ENCODE measurements at regions not wholly inside any gene's neighbourhood (a gene's known extent, or its start where the extent isn't known, plus 50 kb on each side); places are given as distances from the start of the nearest gene placed in this dataset.

DNA sequence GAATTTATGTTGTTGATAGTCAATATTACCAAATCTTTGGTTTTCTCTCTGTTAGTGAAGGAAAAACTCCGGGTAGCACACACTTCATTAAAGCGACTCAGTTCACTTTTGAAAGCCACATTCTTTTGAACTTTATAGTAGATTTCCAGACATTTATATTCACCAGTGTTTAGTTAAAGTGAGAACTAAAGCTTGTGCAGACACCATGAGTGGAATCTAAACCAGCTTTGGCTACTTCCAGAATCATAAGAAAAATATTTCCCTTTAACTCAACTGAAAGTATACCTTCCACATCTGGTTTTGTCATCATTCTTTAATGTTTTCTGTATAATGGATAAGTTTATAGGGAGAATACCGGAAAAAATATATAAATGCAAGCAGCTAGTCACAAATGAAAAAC lies 92.1 kb upstream of the COL21A1 start:
- no peaks in the 10 kb centered on the region; the same call in 2 of the 3 replicates for H3K9me3 Mint-ChIP-seq

More for the DNA sequence above, 92.1 kb upstream of the COL21A1 start:
- Histone ChIP-seq H2AFZ (no peak overlapping the region), H4K20me1 (replicated peaks; ENCODE audit: insufficient read depth) (no peaks in the 10 kb centered on the region), H3K4me2 (no peak overlapping the region), H3K9me2 (ENCODE audit: insufficient read depth) (no peaks in the 10 kb centered on the region), H3K36me3 (ENCODE audit: insufficient read depth) (no peaks in the 10 kb centered on the region), H3K27ac (ENCODE audit: low read depth) (no peak overlapping the region), H3K79me2 (replicated peaks; ENCODE audit: insufficient read depth) (no peaks in the 10 kb centered on the region), H3F3A (replicated peaks; ENCODE audit: low read depth) (no peaks in the 10 kb centered on the region), H3K4me3 (no peak overlapping the region), H3K4me1 (ENCODE audit: insufficient read depth) (no peaks in the 10 kb centered on the region), H3K27me3 (ENCODE audit: insufficient read depth) (no peaks in the 10 kb centered on the region)
- TF ChIP-seq, protein P1, sequence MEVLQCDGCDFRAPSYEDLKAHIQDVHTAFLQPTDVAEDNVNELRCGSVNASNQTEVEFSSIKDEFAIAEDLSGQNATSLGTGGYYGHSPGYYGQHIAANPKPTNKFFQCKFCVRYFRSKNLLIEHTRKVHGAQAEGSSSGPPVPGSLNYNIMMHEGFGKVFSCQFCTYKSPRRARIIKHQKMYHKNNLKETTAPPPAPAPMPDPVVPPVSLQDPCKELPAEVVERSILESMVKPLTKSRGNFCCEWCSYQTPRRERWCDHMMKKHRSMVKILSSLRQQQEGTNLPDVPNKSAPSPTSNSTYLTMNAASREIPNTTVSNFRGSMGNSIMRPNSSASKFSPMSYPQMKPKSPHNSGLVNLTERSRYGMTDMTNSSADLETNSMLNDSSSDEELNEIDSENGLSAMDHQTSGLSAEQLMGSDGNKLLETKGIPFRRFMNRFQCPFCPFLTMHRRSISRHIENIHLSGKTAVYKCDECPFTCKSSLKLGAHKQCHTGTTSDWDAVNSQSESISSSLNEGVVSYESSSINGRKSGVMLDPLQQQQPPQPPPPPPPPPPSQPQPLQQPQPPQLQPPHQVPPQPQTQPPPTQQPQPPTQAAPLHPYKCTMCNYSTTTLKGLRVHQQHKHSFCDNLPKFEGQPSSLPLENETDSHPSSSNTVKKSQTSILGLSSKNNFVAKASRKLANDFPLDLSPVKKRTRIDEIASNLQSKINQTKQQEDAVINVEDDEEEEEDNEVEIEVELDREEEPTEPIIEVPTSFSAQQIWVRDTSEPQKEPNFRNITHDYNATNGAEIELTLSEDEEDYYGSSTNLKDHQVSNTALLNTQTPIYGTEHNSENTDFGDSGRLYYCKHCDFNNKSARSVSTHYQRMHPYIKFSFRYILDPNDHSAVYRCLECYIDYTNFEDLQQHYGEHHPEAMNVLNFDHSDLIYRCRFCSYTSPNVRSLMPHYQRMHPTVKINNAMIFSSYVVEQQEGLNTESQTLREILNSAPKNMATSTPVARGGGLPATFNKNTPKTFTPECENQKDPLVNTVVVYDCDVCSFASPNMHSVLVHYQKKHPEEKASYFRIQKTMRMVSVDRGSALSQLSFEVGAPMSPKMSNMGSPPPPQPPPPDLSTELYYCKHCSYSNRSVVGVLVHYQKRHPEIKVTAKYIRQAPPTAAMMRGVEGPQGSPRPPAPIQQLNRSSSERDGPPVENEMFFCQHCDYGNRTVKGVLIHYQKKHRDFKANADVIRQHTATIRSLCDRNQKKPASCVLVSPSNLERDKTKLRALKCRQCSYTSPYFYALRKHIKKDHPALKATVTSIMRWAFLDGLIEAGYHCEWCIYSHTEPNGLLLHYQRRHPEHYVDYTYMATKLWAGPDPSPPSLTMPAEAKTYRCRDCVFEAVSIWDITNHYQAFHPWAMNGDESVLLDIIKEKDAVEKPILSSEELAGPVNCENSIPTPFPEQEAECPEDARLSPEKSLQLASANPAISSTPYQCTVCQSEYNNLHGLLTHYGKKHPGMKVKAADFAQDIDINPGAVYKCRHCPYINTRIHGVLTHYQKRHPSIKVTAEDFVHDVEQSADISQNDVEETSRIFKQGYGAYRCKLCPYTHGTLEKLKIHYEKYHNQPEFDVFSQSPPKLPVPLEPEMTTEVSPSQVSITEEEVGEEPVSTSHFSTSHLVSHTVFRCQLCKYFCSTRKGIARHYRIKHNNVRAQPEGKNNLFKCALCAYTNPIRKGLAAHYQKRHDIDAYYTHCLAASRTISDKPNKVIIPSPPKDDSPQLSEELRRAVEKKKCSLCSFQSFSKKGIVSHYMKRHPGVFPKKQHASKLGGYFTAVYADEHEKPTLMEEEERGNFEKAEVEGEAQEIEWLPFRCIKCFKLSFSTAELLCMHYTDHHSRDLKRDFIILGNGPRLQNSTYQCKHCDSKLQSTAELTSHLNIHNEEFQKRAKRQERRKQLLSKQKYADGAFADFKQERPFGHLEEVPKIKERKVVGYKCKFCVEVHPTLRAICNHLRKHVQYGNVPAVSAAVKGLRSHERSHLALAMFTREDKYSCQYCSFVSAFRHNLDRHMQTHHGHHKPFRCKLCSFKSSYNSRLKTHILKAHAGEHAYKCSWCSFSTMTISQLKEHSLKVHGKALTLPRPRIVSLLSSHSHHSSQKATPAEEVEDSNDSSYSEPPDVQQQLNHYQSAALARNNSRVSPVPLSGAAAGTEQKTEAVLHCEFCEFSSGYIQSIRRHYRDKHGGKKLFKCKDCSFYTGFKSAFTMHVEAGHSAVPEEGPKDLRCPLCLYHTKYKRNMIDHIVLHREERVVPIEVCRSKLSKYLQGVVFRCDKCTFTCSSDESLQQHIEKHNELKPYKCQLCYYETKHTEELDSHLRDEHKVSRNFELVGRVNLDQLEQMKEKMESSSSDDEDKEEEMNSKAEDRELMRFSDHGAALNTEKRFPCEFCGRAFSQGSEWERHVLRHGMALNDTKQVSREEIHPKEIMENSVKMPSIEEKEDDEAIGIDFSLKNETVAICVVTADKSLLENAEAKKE (CRISPR knock-in tag; IDR thresholded peaks at IDR 0.05), result no peak
- TF ChIP-seq EZH2phosphoT487 (IDR thresholded peaks at IDR 0.05; ENCODE audit: unreplicated experiment), result no peak
- TF ChIP-seq, protein P2, sequence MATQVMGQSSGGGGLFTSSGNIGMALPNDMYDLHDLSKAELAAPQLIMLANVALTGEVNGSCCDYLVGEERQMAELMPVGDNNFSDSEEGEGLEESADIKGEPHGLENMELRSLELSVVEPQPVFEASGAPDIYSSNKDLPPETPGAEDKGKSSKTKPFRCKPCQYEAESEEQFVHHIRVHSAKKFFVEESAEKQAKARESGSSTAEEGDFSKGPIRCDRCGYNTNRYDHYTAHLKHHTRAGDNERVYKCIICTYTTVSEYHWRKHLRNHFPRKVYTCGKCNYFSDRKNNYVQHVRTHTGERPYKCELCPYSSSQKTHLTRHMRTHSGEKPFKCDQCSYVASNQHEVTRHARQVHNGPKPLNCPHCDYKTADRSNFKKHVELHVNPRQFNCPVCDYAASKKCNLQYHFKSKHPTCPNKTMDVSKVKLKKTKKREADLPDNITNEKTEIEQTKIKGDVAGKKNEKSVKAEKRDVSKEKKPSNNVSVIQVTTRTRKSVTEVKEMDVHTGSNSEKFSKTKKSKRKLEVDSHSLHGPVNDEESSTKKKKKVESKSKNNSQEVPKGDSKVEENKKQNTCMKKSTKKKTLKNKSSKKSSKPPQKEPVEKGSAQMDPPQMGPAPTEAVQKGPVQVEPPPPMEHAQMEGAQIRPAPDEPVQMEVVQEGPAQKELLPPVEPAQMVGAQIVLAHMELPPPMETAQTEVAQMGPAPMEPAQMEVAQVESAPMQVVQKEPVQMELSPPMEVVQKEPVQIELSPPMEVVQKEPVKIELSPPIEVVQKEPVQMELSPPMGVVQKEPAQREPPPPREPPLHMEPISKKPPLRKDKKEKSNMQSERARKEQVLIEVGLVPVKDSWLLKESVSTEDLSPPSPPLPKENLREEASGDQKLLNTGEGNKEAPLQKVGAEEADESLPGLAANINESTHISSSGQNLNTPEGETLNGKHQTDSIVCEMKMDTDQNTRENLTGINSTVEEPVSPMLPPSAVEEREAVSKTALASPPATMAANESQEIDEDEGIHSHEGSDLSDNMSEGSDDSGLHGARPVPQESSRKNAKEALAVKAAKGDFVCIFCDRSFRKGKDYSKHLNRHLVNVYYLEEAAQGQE (IDR thresholded peaks at IDR 0.05; ENCODE audit: unreplicated experiment), result no peak
- no peak for TF ChIP-seq CREB1 (CRISPR knock-in tag; IDR thresholded peaks at IDR 0.05; ENCODE audit: low read depth)
- TF ChIP-seq, protein P3, sequence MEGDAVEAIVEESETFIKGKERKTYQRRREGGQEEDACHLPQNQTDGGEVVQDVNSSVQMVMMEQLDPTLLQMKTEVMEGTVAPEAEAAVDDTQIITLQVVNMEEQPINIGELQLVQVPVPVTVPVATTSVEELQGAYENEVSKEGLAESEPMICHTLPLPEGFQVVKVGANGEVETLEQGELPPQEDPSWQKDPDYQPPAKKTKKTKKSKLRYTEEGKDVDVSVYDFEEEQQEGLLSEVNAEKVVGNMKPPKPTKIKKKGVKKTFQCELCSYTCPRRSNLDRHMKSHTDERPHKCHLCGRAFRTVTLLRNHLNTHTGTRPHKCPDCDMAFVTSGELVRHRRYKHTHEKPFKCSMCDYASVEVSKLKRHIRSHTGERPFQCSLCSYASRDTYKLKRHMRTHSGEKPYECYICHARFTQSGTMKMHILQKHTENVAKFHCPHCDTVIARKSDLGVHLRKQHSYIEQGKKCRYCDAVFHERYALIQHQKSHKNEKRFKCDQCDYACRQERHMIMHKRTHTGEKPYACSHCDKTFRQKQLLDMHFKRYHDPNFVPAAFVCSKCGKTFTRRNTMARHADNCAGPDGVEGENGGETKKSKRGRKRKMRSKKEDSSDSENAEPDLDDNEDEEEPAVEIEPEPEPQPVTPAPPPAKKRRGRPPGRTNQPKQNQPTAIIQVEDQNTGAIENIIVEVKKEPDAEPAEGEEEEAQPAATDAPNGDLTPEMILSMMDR (conservative IDR thresholded peaks at IDR 0.05; ENCODE audit: low read depth in 2 of 2), result no peak
- TF ChIP-seq ZNF114 (CRISPR knock-in tag; IDR thresholded peaks at IDR 0.05), result no peak
- TF ChIP-seq, protein P4, sequence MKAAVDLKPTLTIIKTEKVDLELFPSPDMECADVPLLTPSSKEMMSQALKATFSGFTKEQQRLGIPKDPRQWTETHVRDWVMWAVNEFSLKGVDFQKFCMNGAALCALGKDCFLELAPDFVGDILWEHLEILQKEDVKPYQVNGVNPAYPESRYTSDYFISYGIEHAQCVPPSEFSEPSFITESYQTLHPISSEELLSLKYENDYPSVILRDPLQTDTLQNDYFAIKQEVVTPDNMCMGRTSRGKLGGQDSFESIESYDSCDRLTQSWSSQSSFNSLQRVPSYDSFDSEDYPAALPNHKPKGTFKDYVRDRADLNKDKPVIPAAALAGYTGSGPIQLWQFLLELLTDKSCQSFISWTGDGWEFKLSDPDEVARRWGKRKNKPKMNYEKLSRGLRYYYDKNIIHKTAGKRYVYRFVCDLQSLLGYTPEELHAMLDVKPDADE (IDR thresholded peaks at IDR 0.05), result no peak
- no peak for TF ChIP-seq ZNF331 (CRISPR knock-in tag; IDR thresholded peaks at IDR 0.05; ENCODE audit: low read depth)
- no peak for TF ChIP-seq EZH2 (IDR thresholded peaks at IDR 0.05; ENCODE audit: low read depth, unreplicated experiment)
- TF ChIP-seq NANOG (IDR thresholded peaks at IDR 0.05; ENCODE audit: borderline replicate concordance), result no peak
- no peak for TF ChIP-seq POLR2AphosphoS5 (IDR thresholded peaks at IDR 0.05; ENCODE audit: low read depth)
- TF ChIP-seq JUNB (IDR thresholded peaks at IDR 0.05; ENCODE audit: unreplicated experiment), result no peak
- TF ChIP-seq STAT1 (IDR thresholded peaks at IDR 0.05; ENCODE audit: unreplicated experiment), result no peak
- no peaks in the 10 kb centered on the region for H3K36me3 Mint-ChIP-seq (ENCODE audit: low read depth)
- no peak overlapping the region for H3K27ac Mint-ChIP-seq
- H3K27me3 Mint-ChIP-seq (ENCODE audit: insufficient read depth, low read depth, poor library complexity), result no peaks in the 10 kb centered on the region
- no peak for ATAC-seq
- DNase-seq (ENCODE audit: low spot score), result no peak
- H3K4me3 Mint-ChIP-seq, result no peak overlapping the region
- no peaks in the 10 kb centered on the region for H3K4me1 Mint-ChIP-seq
